ENCODE measurements at regions not wholly inside any gene's neighbourhood (a gene's known extent, or its start where the extent isn't known, plus 50 kb on each side); places are given as distances from the start of the nearest gene placed in this dataset.
A peak's percentile ranks its signal among the peaks of the same experiment; 100 is the strongest.

DNA sequence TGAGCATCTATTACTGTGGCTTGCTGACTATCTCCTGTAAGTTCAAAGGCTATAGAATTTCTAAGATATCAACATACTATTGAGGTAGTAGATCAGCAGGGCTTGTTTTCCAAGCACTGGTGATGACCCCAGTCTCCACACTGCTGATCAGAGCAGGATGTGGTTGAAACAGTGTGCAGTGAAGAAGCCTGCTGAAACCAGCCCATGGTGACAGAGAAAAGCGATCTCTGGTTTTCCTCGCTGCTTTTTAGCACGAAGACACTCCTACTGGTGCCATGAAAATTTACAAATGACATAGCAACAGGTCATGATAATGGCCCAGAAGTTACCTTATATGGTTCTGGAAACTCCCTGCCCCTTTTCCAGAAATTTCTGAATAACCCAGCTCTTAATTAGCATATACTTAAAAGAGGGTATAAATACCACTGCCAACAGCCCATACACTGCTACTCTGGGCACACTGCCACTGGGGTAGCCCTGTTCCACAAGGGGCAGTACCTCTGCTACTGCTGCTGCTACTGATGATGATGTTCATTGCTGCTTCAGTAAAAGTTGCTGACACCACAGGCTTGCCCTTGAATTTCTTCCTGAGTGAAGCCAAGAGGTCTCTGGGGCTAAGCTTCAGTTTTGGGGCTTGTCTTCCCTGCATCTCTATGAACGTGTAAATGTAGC lies 1689.5 kb upstream of the PCDH10 start (continued):
- TF ChIP-seq NR2F1 (conservative IDR thresholded peaks at IDR 0.05) (peak; percentile 38), ZBED1 (IDR thresholded peaks at IDR 0.05; ENCODE audit: borderline replicate concordance) (no peak), SREBF1 (IDR thresholded peaks at IDR 0.05; ENCODE audit: low read length) (no peak), HDAC6 (IDR thresholded peaks at IDR 0.05; ENCODE audit: unreplicated experiment) (no peak), SMAD5 (IDR thresholded peaks at IDR 0.05; ENCODE audit: low read depth) (no peak), KLF5 (IDR thresholded peaks at IDR 0.05; ENCODE audit: partially characterized antibody) (no peak), TAF1 (IDR thresholded peaks at IDR 0.05; ENCODE audit: borderline replicate concordance, low read depth, low read length) (no peak), PML (IDR thresholded peaks at IDR 0.05; ENCODE audit: low read length) (no peak), GATAD2B (conservative IDR thresholded peaks at IDR 0.05; ENCODE audit: low read depth) (no peak), ZNF24 (IDR thresholded peaks at IDR 0.05) (no peak), BRCA1 (IDR thresholded peaks at IDR 0.05; ENCODE audit: low read depth, low read length) (no peak), CHD4 (IDR thresholded peaks at IDR 0.05) (no peak), STAT1 (conservative IDR thresholded peaks at IDR 0.05) (no peak), MYC (IDR thresholded peaks at IDR 0.05; ENCODE audit: insufficient read depth, insufficient read length, insufficient replicate concordance, low read length, severe bottlenecking) (no peak), YBX1 (IDR thresholded peaks at IDR 0.05) (no peak), IKZF2 (IDR thresholded peaks at IDR 0.05) (peak in 1 of 2 experiments; percentile 18; a peak in 1 of 4 replicates), EP300 (IDR thresholded peaks at IDR 0.05; ENCODE audit: borderline replicate concordance in 1 of 2, control insufficient read depth in 1 of 2, low read depth in 2 of 2, low read length in 2 of 2) (peak in 1 of 2 experiments; percentile 22; a peak in 1 of 4 replicates)
- TF ChIP-seq, protein P1, sequence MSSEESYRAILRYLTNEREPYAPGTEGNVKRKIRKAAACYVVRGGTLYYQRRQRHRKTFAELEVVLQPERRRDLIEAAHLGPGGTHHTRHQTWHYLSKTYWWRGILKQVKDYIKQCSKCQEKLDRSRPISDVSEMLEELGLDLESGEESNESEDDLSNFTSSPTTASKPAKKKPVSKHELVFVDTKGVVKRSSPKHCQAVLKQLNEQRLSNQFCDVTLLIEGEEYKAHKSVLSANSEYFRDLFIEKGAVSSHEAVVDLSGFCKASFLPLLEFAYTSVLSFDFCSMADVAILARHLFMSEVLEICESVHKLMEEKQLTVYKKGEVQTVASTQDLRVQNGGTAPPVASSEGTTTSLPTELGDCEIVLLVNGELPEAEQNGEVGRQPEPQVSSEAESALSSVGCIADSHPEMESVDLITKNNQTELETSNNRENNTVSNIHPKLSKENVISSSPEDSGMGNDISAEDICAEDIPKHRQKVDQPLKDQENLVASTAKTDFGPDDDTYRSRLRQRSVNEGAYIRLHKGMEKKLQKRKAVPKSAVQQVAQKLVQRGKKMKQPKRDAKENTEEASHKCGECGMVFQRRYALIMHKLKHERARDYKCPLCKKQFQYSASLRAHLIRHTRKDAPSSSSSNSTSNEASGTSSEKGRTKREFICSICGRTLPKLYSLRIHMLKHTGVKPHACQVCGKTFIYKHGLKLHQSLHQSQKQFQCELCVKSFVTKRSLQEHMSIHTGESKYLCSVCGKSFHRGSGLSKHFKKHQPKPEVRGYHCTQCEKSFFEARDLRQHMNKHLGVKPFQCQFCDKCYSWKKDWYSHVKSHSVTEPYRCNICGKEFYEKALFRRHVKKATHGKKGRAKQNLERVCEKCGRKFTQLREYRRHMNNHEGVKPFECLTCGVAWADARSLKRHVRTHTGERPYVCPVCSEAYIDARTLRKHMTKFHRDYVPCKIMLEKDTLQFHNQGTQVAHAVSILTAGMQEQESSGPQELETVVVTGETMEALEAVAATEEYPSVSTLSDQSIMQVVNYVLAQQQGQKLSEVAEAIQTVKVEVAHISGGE (CRISPR knock-in tag; IDR thresholded peaks at IDR 0.05): no peak
- TF ChIP-seq, protein P2, sequence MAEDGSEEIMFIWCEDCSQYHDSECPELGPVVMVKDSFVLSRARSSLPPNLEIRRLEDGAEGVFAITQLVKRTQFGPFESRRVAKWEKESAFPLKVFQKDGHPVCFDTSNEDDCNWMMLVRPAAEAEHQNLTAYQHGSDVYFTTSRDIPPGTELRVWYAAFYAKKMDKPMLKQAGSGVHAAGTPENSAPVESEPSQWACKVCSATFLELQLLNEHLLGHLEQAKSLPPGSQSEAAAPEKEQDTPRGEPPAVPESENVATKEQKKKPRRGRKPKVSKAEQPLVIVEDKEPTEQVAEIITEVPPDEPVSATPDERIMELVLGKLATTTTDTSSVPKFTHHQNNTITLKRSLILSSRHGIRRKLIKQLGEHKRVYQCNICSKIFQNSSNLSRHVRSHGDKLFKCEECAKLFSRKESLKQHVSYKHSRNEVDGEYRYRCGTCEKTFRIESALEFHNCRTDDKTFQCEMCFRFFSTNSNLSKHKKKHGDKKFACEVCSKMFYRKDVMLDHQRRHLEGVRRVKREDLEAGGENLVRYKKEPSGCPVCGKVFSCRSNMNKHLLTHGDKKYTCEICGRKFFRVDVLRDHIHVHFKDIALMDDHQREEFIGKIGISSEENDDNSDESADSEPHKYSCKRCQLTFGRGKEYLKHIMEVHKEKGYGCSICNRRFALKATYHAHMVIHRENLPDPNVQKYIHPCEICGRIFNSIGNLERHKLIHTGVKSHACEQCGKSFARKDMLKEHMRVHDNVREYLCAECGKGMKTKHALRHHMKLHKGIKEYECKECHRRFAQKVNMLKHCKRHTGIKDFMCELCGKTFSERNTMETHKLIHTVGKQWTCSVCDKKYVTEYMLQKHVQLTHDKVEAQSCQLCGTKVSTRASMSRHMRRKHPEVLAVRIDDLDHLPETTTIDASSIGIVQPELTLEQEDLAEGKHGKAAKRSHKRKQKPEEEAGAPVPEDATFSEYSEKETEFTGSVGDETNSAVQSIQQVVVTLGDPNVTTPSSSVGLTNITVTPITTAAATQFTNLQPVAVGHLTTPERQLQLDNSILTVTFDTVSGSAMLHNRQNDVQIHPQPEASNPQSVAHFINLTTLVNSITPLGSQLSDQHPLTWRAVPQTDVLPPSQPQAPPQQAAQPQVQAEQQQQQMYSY (CRISPR knock-in tag; IDR thresholded peaks at IDR 0.05): no peak
- TF ChIP-seq, protein P3, sequence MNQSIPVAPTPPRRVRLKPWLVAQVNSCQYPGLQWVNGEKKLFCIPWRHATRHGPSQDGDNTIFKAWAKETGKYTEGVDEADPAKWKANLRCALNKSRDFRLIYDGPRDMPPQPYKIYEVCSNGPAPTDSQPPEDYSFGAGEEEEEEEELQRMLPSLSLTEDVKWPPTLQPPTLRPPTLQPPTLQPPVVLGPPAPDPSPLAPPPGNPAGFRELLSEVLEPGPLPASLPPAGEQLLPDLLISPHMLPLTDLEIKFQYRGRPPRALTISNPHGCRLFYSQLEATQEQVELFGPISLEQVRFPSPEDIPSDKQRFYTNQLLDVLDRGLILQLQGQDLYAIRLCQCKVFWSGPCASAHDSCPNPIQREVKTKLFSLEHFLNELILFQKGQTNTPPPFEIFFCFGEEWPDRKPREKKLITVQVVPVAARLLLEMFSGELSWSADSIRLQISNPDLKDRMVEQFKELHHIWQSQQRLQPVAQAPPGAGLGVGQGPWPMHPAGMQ (IDR thresholded peaks at IDR 0.05; ENCODE audit: borderline replicate concordance): no peak

All from GM12878 (cell line).